Effector CD4-positive, alpha-beta T cell (primary cell): ENCODE measurements at regions not wholly inside any gene's neighbourhood (a gene's known extent, or its start where the extent isn't known, plus 50 kb on each side); places are given as distances from the start of the nearest gene placed in this dataset.

ENCODE experiments used
- DNase-seq: peaks from one replicate; pipeline ENCODE4 v3.0.0-alpha.2; 2020

DNA sequence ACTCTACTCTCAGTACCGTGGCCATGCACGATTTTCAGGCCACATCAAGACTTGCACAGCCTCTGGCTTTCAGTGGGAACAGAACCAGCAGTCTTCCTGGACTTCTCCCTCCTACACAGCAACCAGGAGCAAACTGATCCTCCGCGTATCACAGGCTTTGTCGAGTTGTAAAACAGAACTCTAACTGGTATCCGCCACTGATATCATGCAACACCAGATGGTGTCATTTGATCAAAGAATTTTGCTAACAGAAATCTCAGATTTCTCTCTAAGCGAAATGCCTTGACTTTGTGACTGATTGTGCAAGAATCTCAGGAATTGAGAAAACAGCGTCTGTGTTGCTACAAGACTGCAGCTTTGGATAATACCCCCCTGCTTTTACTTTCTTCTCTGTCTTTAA lies 85.7 kb downstream of the COPS8 start:
- no peak for DNase-seq

DNA sequence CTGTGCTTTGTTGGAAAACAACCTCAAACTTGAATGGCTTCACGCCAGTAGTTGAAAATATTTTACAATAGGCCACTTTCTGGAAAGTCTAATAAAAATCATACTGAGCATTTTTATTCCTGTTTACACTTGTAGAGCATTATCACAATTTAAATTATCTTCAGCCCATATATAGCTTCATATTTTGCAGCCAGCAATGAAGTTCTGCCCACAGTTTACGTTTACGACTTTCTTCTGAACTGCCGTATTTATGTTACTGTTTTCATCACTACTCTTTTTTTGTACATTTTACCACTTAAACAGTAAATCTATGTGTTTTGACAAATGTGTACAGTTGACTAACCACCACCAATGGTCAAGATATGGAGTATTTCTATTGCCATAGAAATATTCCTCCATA lies 86.2 kb downstream of the COPS8 start:
- no peak for DNase-seq

DNA sequence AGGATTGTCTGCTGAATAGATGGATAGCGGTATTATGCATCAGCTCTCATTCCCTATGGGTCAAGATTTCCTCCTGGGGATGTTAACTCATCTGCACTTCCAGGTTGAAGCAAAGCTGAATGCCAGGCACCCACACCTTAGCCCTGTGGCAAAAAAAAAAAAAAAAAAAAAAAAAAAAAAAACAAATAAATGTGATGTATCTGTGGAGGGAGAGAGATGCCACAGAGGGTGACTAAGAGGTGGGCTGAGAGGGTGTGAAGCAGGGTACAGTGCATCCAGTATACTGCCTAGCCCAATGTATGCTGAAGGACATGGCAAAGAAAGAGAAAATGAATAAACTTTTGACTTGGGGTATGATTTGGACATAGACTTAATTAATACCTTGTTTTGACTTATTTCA lies 91.4 kb downstream of the COPS8 start:
- DNase-seq: no peak

DNA sequence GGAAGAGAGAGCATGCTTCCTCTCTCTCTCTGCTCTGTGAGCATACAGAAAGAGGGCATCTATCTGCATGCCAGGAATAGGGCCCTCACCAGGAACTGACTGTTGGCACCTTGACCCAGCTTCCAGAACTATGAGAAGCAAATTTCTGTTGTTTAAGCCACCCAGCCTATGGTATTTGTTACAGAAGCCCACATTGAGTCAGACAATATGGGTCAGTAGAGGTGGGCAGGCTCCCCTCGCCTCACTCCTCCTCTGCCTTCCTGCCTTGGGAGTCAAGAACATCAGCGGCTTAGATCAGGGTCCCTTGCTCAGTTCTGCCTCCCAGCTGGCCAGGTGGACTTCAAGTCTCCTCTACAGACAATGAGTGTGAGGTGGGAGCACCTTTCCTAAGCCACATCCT lies 92.3 kb downstream of the COPS8 start:
- no peak for DNase-seq

DNA sequence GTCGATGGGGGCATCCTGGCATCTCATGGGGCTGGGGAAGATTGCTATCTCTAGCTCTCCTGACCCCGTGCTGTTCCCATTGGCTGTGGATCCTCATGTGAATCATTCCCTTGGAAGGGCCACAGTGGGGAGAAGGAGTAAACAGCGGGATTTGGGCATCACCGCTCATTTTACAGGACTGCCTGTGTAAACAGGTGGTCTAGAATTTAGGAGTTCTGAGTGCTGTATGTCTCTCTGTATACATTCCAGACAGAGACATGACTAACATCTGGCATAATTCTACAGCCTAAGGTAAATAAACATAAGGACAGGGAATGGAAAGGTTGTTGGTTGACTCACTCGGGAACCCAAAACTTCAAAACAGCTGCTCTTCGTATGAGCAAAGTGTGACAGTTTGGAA lies 92.7 kb downstream of the COPS8 start:
- no peak for DNase-seq

DNA sequence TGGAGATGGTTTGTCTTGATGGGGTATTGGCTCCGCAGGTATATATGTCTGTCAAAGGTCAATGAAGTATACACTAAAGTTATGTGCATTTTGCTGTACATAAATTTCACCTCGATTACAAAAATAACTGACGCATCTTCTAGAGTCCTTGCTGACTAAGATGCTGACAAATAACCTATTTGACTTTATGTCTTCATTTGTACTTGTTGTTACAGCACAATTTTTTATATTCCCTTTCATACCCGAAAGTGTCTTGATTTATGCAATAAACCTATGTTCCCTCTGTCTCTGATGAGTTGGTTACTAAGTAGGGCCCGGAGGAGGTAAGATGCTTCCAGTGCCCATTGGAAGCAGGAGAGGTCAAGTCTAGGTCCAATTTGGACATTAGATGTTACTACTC lies 93.5 kb downstream of the COPS8 start:
- DNase-seq: no peak

DNA sequence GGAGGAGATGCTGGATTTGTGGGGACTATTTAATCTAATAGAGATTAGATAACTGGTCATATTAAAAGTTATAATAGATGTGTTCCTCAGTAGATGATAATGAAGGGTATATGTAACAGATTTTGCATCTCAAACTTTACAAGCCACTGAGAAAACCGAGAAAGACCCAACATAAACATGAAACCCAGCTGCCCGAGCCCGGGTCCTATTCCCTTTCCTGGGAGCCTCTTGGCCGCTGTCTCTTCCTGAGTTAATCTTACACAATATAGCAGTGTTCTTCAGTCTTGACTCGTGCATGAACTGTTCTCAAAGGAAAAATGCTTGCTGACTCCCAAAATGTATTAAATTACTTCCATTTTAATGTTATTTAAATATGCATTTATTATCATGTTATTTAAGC lies 94.5 kb downstream of the COPS8 start:
- no peak for DNase-seq

DNA sequence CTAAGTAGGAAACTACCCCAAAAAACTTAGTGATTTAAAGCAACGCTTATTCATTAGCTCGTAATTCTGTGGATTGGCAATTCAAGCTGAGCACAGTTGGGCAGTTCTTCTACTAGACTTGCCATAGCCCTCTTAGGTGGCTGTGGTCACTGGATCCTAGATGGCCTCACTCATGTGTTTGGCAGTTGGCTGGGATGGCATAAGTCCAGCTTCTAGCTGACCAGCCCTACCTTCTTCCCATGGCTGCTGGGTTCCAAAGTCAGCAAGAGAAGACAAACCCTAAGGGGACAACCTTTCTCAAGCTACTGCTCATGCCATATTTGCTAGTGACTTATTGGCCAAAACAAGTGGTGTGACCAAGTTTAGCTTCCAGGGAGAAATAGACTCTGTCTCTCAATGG lies 95.3 kb downstream of the COPS8 start:
- DNase-seq: no peak

DNA sequence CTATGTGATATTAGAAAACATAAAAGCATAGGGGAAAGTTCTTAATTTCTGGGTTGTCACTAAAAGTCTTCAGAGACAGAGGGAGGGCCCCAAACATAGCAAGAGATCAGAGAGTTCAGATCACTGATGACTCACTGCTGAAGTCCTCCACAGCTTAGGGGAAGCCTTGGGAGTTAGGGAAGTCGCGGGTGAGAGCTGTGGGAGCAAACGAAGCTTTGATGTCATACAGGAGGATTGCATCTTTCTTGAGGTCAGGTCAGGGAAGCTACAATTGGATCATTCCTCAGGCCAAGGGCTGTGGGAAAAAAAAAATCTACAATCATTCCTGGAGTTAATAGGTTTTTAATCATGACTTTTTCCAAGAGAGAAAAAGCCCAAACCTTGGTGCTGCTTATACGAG lies 96.2 kb downstream of the COPS8 start:
- no peak for DNase-seq

DNA sequence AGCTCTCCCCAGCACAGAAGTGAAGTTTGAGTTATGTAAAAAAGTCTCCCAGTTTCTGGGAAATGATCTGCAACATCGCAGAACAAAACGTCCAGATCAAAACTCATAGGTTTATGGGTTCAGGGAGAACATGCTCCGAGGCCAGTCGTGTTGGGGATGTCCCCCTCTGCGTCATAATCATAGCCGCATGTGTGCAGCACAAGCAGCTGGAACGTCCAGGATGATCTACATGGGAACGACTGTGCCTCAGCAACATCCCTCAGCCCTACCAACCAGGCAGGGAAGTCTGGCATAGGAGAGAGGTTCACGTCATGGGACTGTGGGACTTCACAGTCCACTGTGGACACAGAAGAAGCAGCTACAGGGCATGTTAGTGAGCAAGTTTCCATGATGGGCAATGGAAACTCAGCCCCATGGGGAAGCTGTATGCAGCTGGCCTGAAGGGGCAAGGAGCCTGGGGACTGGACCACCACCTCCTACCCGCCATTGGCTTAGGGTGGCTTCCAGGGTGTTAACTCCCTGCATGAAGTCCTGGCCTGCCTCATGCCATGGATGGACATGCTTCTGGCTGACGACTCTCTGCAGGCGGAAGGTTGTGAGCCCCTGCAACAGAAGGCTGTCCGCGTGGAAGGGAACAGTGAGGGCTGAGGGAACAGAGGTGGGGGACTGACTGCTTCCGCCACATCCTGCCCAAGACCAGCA lies 96.9 kb downstream of the COPS8 start:
- DNase-seq: no peak

DNA sequence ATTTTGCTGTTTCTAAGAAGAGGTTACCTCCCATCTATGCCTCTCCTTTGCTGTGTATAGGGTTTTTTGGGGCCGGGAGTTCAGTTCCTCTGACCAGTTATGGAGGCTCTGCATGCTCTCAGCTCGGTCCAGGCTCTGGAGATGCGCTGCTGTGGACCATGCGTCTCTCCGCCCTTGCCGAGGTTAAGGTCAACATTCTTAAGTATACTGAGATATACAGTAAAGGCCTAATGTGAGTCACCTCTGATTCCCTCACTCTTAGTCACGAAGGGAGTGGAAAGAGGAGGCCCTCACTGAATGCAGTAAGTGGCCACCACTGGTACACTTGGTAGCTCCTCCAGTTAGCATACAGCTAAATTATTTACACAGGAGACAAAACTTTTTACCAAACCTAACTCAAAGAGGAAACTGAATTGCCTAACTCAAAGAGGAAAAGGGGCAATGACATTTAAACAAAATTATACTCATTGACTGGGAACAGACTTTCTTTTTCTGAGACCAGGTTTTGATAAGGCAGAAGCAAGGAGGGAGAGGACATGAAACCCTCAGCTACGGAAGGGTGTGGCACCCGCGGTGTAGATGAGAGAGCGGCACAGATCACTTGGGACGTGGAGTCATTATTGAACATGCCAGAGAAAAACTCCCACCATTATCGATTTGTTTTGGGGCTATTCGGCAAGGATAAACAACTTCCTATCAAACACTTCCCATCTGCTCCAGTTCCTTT lies 98.7 kb downstream of the COPS8 start:
- no peak for DNase-seq

DNA sequence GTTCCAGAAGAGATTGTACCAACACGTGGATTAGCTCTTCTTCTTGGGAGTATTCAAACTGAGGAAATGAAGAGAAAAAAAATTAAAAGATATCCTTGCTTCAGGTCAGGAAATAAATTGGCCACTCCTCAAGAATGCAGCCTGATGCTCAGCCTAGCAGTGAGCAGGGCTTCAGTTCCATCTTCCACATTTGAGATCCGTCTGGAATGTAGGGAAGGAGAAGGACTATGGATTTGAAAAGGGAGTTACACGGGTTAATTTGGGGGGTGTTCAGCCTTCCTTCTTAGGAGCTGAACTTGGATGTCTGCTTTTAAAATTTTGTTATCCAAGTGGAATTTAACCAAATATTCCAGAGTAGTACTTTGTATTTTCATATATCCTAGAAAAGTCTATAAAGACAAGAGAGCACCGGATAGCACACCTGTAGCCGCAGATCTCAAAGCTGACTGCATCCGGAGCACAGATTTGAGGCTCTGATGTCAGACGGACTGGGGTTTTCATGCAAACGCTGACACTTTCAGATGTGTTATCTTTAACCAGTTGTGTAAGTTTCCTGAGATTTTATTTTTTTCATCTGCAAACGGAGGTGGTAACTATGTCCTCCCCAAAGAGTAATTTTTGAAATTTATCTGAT lies 99.3 kb downstream of the COPS8 start:
- no peak for DNase-seq

DNA sequence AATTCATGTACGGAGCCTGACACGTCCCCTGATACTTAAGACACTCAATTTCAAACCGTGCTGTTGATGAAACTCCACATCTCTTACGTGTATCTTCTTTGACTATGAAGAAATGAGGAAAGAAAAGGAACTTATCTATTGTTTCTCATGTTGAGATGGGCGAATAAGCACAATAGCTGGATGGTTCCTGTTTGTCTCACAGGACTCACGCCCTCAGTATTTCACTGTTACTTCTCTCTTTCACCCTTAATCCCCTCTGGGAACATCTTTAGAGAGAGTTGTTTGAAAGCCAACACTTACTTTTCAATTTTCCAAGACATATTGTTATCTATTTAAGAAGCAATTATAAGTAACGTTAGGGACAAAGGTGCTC lies 99.8 kb downstream of the COPS8 start:
- no peak for DNase-seq

DNA sequence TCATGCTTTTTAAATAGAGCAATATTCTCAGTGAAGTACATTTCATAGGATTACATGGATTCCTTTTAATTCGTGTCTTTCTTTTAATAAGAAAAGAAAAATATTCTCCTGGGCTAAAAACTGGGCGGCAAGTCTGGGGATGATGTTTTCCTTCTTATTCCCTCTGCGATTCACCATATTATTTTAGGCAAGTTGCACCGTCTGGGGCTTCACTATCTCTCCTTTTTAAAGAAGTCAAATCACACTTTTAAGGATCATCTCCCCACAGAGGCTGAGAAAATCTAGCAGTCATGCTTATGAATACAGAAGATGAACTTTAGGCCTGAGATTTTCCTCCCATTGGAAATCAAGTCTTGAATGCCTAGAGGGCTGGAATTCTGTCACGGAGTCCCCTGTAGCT lies 104.1 kb downstream of the COPS8 start:
- DNase-seq: no peak

DNA sequence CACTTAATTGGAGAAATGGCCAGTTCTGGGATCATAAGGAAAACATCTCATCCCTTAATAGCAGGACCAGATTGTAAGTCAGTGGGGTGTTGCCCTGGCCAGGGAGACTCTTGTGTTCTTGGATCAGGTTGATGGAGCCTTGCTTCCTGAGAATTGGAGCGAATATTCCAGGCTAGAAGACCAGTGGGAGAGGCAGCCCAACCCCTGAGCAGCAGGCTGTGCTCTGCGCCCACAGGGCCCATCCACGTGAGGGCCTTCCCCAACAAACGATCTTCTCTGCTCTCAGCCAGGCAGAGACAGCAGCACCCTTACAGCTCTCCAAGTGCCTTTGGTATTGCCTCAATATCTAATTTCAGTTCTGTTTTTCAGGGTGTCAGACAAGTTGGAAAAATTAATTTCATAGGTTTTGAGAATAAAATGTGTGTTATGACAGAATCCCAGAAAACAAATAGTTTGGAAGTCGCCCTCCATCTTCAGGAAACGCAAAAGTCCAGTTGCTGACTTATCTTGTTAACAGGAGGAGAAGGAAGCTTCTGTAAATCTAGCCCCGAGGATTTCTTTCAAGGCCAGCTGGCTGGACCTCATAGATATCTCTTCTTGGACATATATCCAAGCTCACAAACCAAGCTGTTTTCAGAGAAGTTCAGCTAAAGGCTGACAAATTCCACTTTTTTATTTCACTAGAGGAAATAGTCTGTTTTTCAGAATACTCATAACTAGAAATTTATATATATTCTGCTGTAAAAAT lies 105.5 kb downstream of the COPS8 start:
- no peak for DNase-seq

DNA sequence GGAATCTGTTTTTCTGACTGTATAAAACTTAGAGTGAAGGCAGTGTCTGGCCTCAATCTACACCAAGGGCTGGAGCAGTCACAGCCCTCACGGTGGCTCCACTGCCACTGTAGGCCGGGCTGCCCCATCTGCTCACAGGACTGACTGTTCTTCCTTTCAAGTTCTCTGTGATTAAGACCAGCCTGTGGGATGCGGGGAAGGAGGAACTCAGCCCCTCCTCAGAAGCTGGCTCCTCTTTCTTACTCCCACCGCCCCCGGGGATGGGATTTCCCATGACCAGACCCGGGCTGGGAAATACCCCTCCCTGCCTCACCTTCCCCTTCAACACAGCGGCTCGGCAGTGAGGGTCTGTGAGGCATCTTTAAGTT lies 106.0 kb downstream of the COPS8 start:
- DNase-seq: no peak

DNA sequence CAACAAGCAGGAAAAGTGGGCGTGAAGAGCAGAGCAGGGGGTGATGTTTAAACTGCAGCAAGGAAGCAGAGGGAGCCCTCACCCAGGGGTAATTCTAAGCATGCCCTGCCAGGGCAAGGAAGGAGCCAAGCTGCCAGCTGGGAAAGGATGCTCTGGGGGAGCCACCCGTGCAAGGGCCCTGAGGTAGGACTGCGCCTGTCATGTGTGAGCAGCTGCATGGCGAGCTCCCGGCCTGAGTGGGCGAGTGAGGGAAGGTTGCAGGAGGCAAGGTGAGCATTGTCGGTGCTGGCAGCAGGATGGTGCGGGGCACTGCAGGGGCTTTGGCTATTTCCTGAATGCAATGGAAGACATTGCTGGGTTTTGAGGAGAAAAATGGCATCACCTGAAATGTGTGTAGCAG lies 107.2 kb downstream of the COPS8 start:
- no peak for DNase-seq

DNA sequence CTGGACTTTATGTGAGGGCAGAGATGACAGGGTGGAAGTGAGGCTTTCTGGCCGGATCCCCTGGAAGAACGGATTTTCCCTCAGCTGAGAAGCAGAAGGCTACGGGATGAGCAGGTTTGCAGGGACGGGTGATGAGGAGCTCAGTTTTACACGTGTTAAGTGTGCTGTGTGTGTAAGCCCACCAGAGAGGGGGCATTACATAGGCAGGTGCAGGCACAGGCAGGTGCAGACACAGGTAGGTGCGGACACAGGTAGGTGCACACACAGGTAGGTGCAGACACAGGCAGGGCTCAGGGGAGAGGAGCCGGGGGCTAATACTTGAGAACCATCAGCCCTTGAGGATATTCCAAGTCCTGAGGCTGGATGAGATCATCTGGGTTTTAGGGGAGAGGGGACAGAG lies 107.7 kb downstream of the COPS8 start:
- no peak for DNase-seq

DNA sequence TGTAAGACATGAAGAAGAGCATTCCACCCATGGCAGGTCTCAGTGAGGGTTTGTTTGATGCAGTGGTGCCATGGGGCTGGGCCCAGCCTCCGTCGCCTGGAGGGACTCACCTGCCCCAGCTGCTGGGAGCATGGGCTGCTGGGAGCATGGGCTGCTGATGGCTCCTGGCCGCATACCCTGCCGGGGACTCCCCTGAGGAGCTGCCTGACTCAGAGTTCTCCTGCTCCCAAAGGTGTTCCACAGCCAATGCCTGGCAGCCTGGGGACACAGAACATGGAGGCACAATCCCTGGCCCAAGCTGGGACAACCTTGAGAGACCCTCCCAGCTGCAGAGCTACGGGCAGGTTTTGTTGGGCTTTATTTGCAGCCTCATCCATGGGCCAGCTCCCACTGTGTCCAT lies 108.4 kb downstream of the COPS8 start:
- no peak for DNase-seq

DNA sequence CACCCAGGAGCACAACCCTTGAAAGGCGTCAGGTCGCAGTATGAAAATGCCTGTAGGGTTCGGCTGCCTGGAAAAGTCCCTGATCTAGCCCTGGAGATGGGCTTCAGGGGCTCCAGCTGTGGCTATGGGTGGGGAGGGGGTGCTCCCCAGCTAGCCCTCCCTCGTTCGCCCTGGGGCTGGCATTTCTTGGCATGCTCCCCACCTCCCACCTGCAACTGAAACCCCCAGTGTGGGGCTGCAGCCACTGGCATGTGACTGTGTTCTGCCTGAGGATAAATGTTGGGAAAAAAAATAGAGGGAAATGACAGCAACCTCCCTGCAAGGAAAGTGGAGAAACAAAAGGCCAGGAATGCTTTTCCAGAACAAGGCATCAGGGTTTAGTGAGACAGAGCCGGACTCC lies 109.2 kb downstream of the COPS8 start:
- no peak for DNase-seq

DNA sequence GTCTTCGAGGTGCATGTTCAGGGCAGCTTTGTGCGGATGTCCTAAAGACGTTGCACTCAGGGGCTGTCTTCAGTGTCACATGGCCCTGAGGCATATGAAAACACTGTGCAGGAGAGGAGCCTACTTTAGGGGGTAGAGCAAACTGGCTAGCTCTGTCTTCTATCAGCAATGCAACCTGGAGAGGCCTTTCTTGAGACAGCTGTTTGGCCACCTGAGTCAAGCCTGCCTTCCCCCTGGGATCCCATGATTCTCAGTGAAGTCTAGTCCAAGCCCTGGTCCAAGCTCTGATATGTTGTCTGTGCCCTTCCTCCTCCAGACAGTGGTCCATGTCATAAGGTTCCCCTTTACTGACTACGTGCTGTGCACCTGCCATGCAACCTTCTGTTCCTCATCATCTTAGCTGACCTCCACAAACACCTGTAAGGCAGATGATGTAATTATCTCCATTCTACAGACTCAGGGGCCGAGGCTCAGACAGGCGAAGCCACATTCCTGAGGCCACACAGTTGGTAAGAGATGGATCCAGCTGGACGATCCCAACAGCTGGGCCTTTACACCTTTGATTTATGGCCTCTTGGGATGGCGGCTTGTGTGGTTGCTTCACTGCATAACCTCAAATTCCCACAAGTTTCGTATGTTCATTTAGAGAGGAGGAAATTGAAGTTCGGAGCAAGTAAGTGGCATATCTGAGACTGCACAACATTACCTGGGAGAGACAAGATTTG lies 109.9 kb downstream of the COPS8 start:
- DNase-seq: no peak

DNA sequence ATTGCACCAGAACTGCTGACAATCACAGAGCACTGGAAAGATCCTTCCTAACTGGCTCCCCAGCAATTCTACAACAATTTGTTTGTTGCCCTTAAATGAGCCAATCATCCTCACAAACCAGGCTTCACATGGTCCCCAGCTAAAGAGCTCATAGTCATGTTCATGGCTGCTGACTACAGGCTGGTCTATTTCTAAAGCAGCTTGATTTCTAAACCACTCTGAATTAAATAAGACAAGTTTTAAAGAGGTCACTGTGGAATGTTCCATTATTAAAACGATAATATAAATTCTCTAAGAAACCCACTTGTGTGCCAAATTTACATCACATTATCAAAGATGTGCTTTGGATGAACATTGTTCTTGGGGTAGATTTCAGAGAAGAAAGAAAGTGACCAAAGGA lies 110.7 kb downstream of the COPS8 start:
- no peak for DNase-seq
